ENCODE measurements at regions not wholly inside any gene's neighbourhood (a gene's known extent, or its start where the extent isn't known, plus 50 kb on each side); places are given as distances from the start of the nearest gene placed in this dataset.

- Histone ChIP-seq H3K4me1 (ENCODE audit: control insufficient read depth in 1 of 2, insufficient read depth in 2 of 2, low read length in 2 of 2) (peaks cover 3 to 4% of the 10 kb centered on the region in 2 experiments), H2AFZ (ENCODE audit: insufficient read depth, low read length, poor library complexity) (no peak overlapping the region), H3K27me3 (ENCODE audit: insufficient read depth, low read length) (no peaks in the 10 kb centered on the region), H3K36me3 (ENCODE audit: control insufficient read depth in 1 of 2, insufficient read depth in 2 of 2, low read length in 2 of 2) (no peaks in the 10 kb centered on the region), H2BK5ac (ENCODE audit: low read depth, low read length, poor library complexity) (no peak overlapping the region), H3K18ac (ENCODE audit: low read length) (no peak overlapping the region), H3K4me2 (ENCODE audit: low read length) (no peak overlapping the region), H3K23ac (ENCODE audit: low read length) (no peak overlapping the region), H3K79me2 (ENCODE audit: control insufficient read depth, insufficient read depth, low read length, poor library complexity) (no peaks in the 10 kb centered on the region), H3K79me1 (ENCODE audit: low read length) (no peaks in the 10 kb centered on the region), H2BK12ac (ENCODE audit: low read length) (no peak overlapping the region), H2AK5ac (ENCODE audit: low read length) (no peak overlapping the region), H3K14ac (ENCODE audit: low read length) (no peak overlapping the region), H3K9ac (ENCODE audit: low read length) (no peak overlapping the region), H4K8ac (ENCODE audit: low read depth, low read length) (no peak overlapping the region), H3K4me3 (ENCODE audit: low read depth, low read length) (no peak overlapping the region), H4K12ac (ENCODE audit: low read depth, low read length) (no peak overlapping the region), H4K91ac (ENCODE audit: low read depth, low read length) (no peak overlapping the region), H2BK120ac (ENCODE audit: insufficient read depth, low read length, poor library complexity) (no peak overlapping the region), H3K4ac (ENCODE audit: low read depth, low read length) (no peak overlapping the region), H3K27ac (ENCODE audit: low read depth, low read length) (no peak overlapping the region), H3K9me3 (ENCODE audit: insufficient read depth, low read depth, low read length) (no peaks in the 10 kb centered on the region)
- no peak for DNase-seq
- no CpG with 5 or more reads among the region's 6 CpGs for WGBS (ENCODE audit: extremely low coverage, insufficient coverage, insufficient read length)
These were observed 113.8 kb upstream of the THY1 start for GRCh38 chr11:119536801-119537200.

GRCh38 chr11:119533921-119534736 lies 111.2 kb upstream of the THY1 start:
- Histone ChIP-seq H2AFZ (ENCODE audit: insufficient read depth, low read length, poor library complexity) (no peak overlapping the region), H3K27ac (ENCODE audit: low read depth, low read length) (no peak overlapping the region), H4K8ac (ENCODE audit: low read depth, low read length) (no peak overlapping the region), H3K9me3 (ENCODE audit: insufficient read depth, low read depth, low read length) (no peaks in the 10 kb centered on the region), H3K14ac (ENCODE audit: low read length) (no peak overlapping the region), H3K79me2 (ENCODE audit: control insufficient read depth, insufficient read depth, low read length, poor library complexity) (no peaks in the 10 kb centered on the region), H3K4ac (ENCODE audit: low read depth, low read length) (no peak overlapping the region), H3K18ac (ENCODE audit: low read length) (no peak overlapping the region), H3K23ac (ENCODE audit: low read length) (no peak overlapping the region), H2BK5ac (ENCODE audit: low read depth, low read length, poor library complexity) (no peak overlapping the region), H4K91ac (ENCODE audit: low read depth, low read length) (no peak overlapping the region), H3K9ac (ENCODE audit: low read length) (no peak overlapping the region), H2BK12ac (ENCODE audit: low read length) (no peak overlapping the region), H3K36me3 (ENCODE audit: control insufficient read depth in 1 of 2, insufficient read depth in 2 of 2, low read length in 2 of 2) (no peaks in the 10 kb centered on the region), H3K27me3 (ENCODE audit: insufficient read depth, low read length) (no peaks in the 10 kb centered on the region), H4K12ac (ENCODE audit: low read depth, low read length) (no peak overlapping the region), H2AK5ac (ENCODE audit: low read length) (no peak overlapping the region), H3K4me1 (ENCODE audit: control insufficient read depth in 1 of 2, insufficient read depth in 2 of 2, low read length in 2 of 2) (peaks cover 3 to 4% of the 10 kb centered on the region in 2 experiments), H2BK120ac (ENCODE audit: insufficient read depth, low read length, poor library complexity) (no peak overlapping the region), H3K4me2 (ENCODE audit: low read length) (no peak overlapping the region), H3K79me1 (ENCODE audit: low read length) (no peaks in the 10 kb centered on the region), H3K4me3 (ENCODE audit: low read depth, low read length) (no peak overlapping the region)
- DNase-seq: peak; percentile 79 to 88
- 100% methylated on average over 1 of the region's 13 CpGs for WGBS (ENCODE audit: extremely low coverage, insufficient coverage, insufficient read length)

- Histone ChIP-seq H3K79me1 (ENCODE audit: low read length) (no peaks in the 10 kb centered on the region), H3K4me2 (ENCODE audit: low read length) (no peak overlapping the region), H4K8ac (ENCODE audit: low read depth, low read length) (no peak overlapping the region), H2BK120ac (ENCODE audit: insufficient read depth, low read length, poor library complexity) (no peak overlapping the region), H3K18ac (ENCODE audit: low read length) (no peak overlapping the region), H3K79me2 (ENCODE audit: control insufficient read depth, insufficient read depth, low read length, poor library complexity) (no peaks in the 10 kb centered on the region), H2AFZ (ENCODE audit: insufficient read depth, low read length, poor library complexity) (no peak overlapping the region), H3K14ac (ENCODE audit: low read length) (no peak overlapping the region), H3K23ac (ENCODE audit: low read length) (no peak overlapping the region), H2BK5ac (ENCODE audit: low read depth, low read length, poor library complexity) (no peak overlapping the region), H3K36me3 (ENCODE audit: control insufficient read depth in 1 of 2, insufficient read depth in 2 of 2, low read length in 2 of 2) (no peaks in the 10 kb centered on the region), H3K4me3 (ENCODE audit: low read depth, low read length) (no peak overlapping the region), H3K27me3 (ENCODE audit: insufficient read depth, low read length) (no peaks in the 10 kb centered on the region), H2BK12ac (ENCODE audit: low read length) (no peak overlapping the region), H4K12ac (ENCODE audit: low read depth, low read length) (no peak overlapping the region), H2AK5ac (ENCODE audit: low read length) (no peak overlapping the region), H3K9ac (ENCODE audit: low read length) (no peak overlapping the region), H3K4me1 (ENCODE audit: control insufficient read depth in 1 of 2, insufficient read depth in 2 of 2, low read length in 2 of 2) (peaks cover 3 to 4% of the 10 kb centered on the region in 2 experiments), H3K27ac (ENCODE audit: low read depth, low read length) (no peak overlapping the region), H4K91ac (ENCODE audit: low read depth, low read length) (no peak overlapping the region), H3K4ac (ENCODE audit: low read depth, low read length) (no peak overlapping the region), H3K9me3 (ENCODE audit: insufficient read depth, low read depth, low read length) (no peaks in the 10 kb centered on the region)
- no peak for DNase-seq
- WGBS (ENCODE audit: extremely low coverage, insufficient coverage, insufficient read length): no CpG with 5 or more reads among the region's 10 CpGs
These were observed 110.5 kb upstream of the THY1 start for GRCh38 chr11:119533462-119533861.

GRCh38 chr11:119532551-119532950 lies 109.6 kb upstream of the THY1 start:
- no peak overlapping the region for H3K18ac ChIP-seq (ENCODE audit: low read length)
- no peak overlapping the region for H3K27ac ChIP-seq (ENCODE audit: low read depth, low read length)
- H3K4me2 ChIP-seq (ENCODE audit: low read length): no peak overlapping the region
- H4K91ac ChIP-seq (ENCODE audit: low read depth, low read length): no peak overlapping the region
- H3K4me3 ChIP-seq (ENCODE audit: low read depth, low read length): no peak overlapping the region
- no peak overlapping the region for H2AK5ac ChIP-seq (ENCODE audit: low read length)
- H3K14ac ChIP-seq (ENCODE audit: low read length): no peak overlapping the region
- peaks cover 3 to 4% of the 10 kb centered on the region in 2 experiments for H3K4me1 ChIP-seq (ENCODE audit: control insufficient read depth in 1 of 2, insufficient read depth in 2 of 2, low read length in 2 of 2)
- no peak overlapping the region for H3K9ac ChIP-seq (ENCODE audit: low read length)
- no peaks in the 10 kb centered on the region for H3K79me2 ChIP-seq (ENCODE audit: control insufficient read depth, insufficient read depth, low read length, poor library complexity)
- H2BK5ac ChIP-seq (ENCODE audit: low read depth, low read length, poor library complexity): no peak overlapping the region
- H3K4ac ChIP-seq (ENCODE audit: low read depth, low read length): no peak overlapping the region
- no peak overlapping the region for H2BK120ac ChIP-seq (ENCODE audit: insufficient read depth, low read length, poor library complexity)
- H3K27me3 ChIP-seq (ENCODE audit: insufficient read depth, low read length): no peaks in the 10 kb centered on the region
- H2BK12ac ChIP-seq (ENCODE audit: low read length): no peak overlapping the region
- no peaks in the 10 kb centered on the region for H3K79me1 ChIP-seq (ENCODE audit: low read length)
- no peak overlapping the region for H4K8ac ChIP-seq (ENCODE audit: low read depth, low read length)
- no peak overlapping the region for H2AFZ ChIP-seq (ENCODE audit: insufficient read depth, low read length, poor library complexity)
- no peaks in the 10 kb centered on the region for H3K36me3 ChIP-seq (ENCODE audit: control insufficient read depth in 1 of 2, insufficient read depth in 2 of 2, low read length in 2 of 2)
- no peaks in the 10 kb centered on the region for H3K9me3 ChIP-seq (ENCODE audit: insufficient read depth, low read depth, low read length)
- no peak overlapping the region for H3K23ac ChIP-seq (ENCODE audit: low read length)
- DNase-seq: no peak
- no CpG with 5 or more reads among the region's 2 CpGs for WGBS (ENCODE audit: extremely low coverage, insufficient coverage, insufficient read length)
- H4K12ac ChIP-seq (ENCODE audit: low read depth, low read length): no peak overlapping the region
